ENCODE measurements at regions not wholly inside any gene's neighbourhood (a gene's known extent, or its start where the extent isn't known, plus 50 kb on each side); places are given as distances from the start of the nearest gene placed in this dataset.

DNA sequence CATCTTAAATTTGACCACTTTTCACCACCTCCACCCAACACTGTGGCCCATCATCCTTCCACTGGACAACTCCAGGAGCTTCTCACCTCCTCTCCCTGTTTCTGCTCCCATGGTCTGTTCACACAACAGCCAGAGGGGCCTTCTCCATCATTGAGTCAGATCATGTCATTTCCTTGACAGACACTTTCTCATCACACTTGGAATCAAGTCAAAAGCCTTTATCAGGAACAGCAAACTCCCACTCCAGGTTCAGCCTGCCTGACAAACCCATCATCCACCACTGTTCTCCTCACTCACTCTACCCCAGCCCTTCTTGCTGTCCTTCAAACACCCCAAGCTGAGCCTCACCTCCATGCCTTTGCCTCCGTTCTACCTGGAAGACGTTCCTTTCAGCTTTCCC lies 78.4 kb upstream of the ADRA1B start:
- no peak for TF ChIP-seq CTCF (IDR thresholded peaks at IDR 0.05)
- TF ChIP-seq POLR2A (IDR thresholded peaks at IDR 0.05): no peak

Data from uterus (tissue), 2 donors.